Effector memory CD8-positive, alpha-beta T cell (primary cell): ENCODE measurements at regions not wholly inside any gene's neighbourhood (a gene's known extent, or its start where the extent isn't known, plus 50 kb on each side); places are given as distances from the start of the nearest gene placed in this dataset.
"Not testable (repeated sequence)": the region's sequence is repeated elsewhere in the genome, so short reads cannot be mapped to it uniquely, and the experiment has no call there.

ENCODE experiments used
- ATAC-seq: fragments of 150-1000 bp; cut with Tn5 transposase; replicated peaks from 2 replicates; pipeline ENCODE4 v1.10.0; 2021; ENCODE audit warnings: mild to moderate bottlenecking, moderate library complexity
- DNase-seq, 3 experiments: peaks; one replicate each; pipeline ENCODE4 v3.0.0; 2021
- H3K27ac Mint-ChIP-seq, 2 donors: one replicate each; pipeline ENCODE4 v1.8.0; 2022; ENCODE audit warnings: mild to moderate bottlenecking in 2 of 2, mixed read lengths in 2 of 2, moderate library complexity in 2 of 2
- H3K27me3 Mint-ChIP-seq, 2 donors: one replicate each; pipeline ENCODE4 v1.8.0; 2022; ENCODE audit warnings: mixed read lengths in 2 of 2
- H3K36me3 Mint-ChIP-seq: one replicate; pipeline ENCODE4 v1.8.0; 2022; ENCODE audit warnings: mild to moderate bottlenecking, moderate library complexity, mixed read lengths; ENCODE audit not compliant: insufficient read depth
- H3K4me1 Mint-ChIP-seq, 2 donors: one replicate each; pipeline ENCODE4 v1.8.0; 2022; ENCODE audit warnings: low read depth in 2 of 2, mixed read lengths in 2 of 2
- H3K4me3 Mint-ChIP-seq, 2 donors: one replicate each; pipeline ENCODE4 v1.8.0; 2022; ENCODE audit warnings: mild to moderate bottlenecking in 2 of 2, mixed read lengths in 2 of 2, moderate library complexity in 2 of 2
- H3K9me3 Mint-ChIP-seq, 2 donors: one replicate each; pipeline ENCODE4 v1.8.0; 2022; ENCODE audit warnings: mixed read lengths in 2 of 2

- H3K4me1 Mint-ChIP-seq, result peaks cover 2 to 7% of the 10 kb centered on the region in 2 donors
- DNase-seq, result no peak
- no peaks in the 10 kb centered on the region for H3K9me3 Mint-ChIP-seq
- no peak overlapping the region for H3K4me3 Mint-ChIP-seq
- no peak for ATAC-seq
- peaks cover 6 to 48% of the 10 kb centered on the region in 2 donors for H3K27me3 Mint-ChIP-seq
- H3K27ac Mint-ChIP-seq, result no peak overlapping the region
- H3K36me3 Mint-ChIP-seq, result no peaks in the 10 kb centered on the region
These were observed 50.2 kb upstream of the SNAPC3 start for GRCh38 chr9:15372455-15372854.

- DNase-seq, result no peak
- no peak overlapping the region for H3K27ac Mint-ChIP-seq
- H3K27me3 Mint-ChIP-seq, result peaks cover 6 to 42% of the 10 kb centered on the region in 2 donors
- H3K4me3 Mint-ChIP-seq, result no peak overlapping the region
- no peak for ATAC-seq
- H3K9me3 Mint-ChIP-seq, result no peaks in the 10 kb centered on the region
- H3K4me1 Mint-ChIP-seq, result peaks cover 2 to 7% of the 10 kb centered on the region in 2 donors
- no peaks in the 10 kb centered on the region for H3K36me3 Mint-ChIP-seq
These were observed 51.2 kb upstream of the SNAPC3 start for GRCh38 chr9:15371448-15371845.

- H3K27me3 Mint-ChIP-seq, result peaks cover 6 to 36% of the 10 kb centered on the region in 2 donors
- no peak overlapping the region for H3K4me3 Mint-ChIP-seq
- no peaks in the 10 kb centered on the region for H3K9me3 Mint-ChIP-seq
- ATAC-seq, result no peak
- no peak overlapping the region for H3K27ac Mint-ChIP-seq
- H3K4me1 Mint-ChIP-seq, result peaks cover 2 to 7% of the 10 kb centered on the region in 2 donors
- no peak for DNase-seq
- no peaks in the 10 kb centered on the region for H3K36me3 Mint-ChIP-seq
These were observed 51.9 kb upstream of the SNAPC3 start for GRCh38 chr9:15370466-15371447.

GRCh38 chr9:15369871-15370270 lies 52.8 kb upstream of the SNAPC3 start:
- Mint-ChIP-seq H3K4me1 (peaks cover 2 to 7% of the 10 kb centered on the region in 2 donors), H3K9me3 (no peaks in the 10 kb centered on the region), H3K36me3 (no peaks in the 10 kb centered on the region), H3K27me3 (peaks cover 6 to 36% of the 10 kb centered on the region in 2 donors), H3K27ac (no peak overlapping the region), H3K4me3 (no peak overlapping the region)
- no peak for ATAC-seq
- DNase-seq, result no peak

- Mint-ChIP-seq H3K4me1 (peaks cover 2 to 7% of the 10 kb centered on the region in 2 donors), H3K27me3 (peaks cover 6 to 35% of the 10 kb centered on the region in 2 donors), H3K27ac (no peak overlapping the region), H3K36me3 (no peaks in the 10 kb centered on the region), H3K9me3 (no peaks in the 10 kb centered on the region), H3K4me3 (no peak overlapping the region)
- DNase-seq (no peak), ATAC-seq (no peak)
These were observed 53.4 kb upstream of the SNAPC3 start for GRCh38 chr9:15369238-15369637.

- ATAC-seq, H3K27me3 Mint-ChIP-seq, H3K9me3 Mint-ChIP-seq, H3K4me3 Mint-ChIP-seq, H3K27ac Mint-ChIP-seq, H3K4me1 Mint-ChIP-seq, DNase-seq, H3K36me3 Mint-ChIP-seq: not testable (repeated sequence)
These were observed 57.6 kb upstream of the SNAPC3 start for GRCh38 chr9:15364975-15365553.

GRCh38 chr9:15361737-15362136 lies 54.7 kb upstream of the TTC39B start:
- no peak overlapping the region for H3K4me3 Mint-ChIP-seq

GRCh38 chr9:15357050-15357653 lies 50.1 kb upstream of the TTC39B start:
- H3K27me3 Mint-ChIP-seq, result no peaks in the 10 kb centered on the region
- no peak overlapping the region for H3K27ac Mint-ChIP-seq
- H3K4me3 Mint-ChIP-seq, result no peak overlapping the region
- no peaks in the 10 kb centered on the region for H3K9me3 Mint-ChIP-seq
- no peaks in the 10 kb centered on the region for H3K36me3 Mint-ChIP-seq
- DNase-seq (peak in 2 of 3 experiments; percentile 13 to 22), ATAC-seq (peak; percentile 88)
- H3K4me1 Mint-ChIP-seq, result no peaks in the 10 kb centered on the region

More at GRCh38 chr9:15361737-15362136, 54.7 kb upstream of the TTC39B start:
- Mint-ChIP-seq H3K27ac (no peak overlapping the region), H3K9me3 (no peaks in the 10 kb centered on the region), H3K36me3 (no peaks in the 10 kb centered on the region), H3K4me1 (no peaks in the 10 kb centered on the region), H3K27me3 (no peaks in the 10 kb centered on the region)
- ATAC-seq (no peak), DNase-seq (no peak)
